ENCODE measurements at regions not wholly inside any gene's neighbourhood (a gene's known extent, or its start where the extent isn't known, plus 50 kb on each side); places are given as distances from the start of the nearest gene placed in this dataset.

- TF ChIP-seq CTCF (IDR thresholded peaks at IDR 0.05) = no peak
- TF ChIP-seq REST (IDR thresholded peaks at IDR 0.05; ENCODE audit: insufficient read depth in 1 of 2, low read depth in 2 of 2, low read length in 1 of 2) = no peak
Observed at GRCh38 chr4:137082061-137082460, 450.2 kb downstream of the PCDH18 start.

All from Panc1 (cell line).